ENCODE measurements at regions not wholly inside any gene's neighbourhood (a gene's known extent, or its start where the extent isn't known, plus 50 kb on each side); places are given as distances from the start of the nearest gene placed in this dataset.
"Not testable (repeated sequence)": the region's sequence is repeated elsewhere in the genome, so short reads cannot be mapped to it uniquely, and the experiment has no call there.

- TF ChIP-seq, protein P1, sequence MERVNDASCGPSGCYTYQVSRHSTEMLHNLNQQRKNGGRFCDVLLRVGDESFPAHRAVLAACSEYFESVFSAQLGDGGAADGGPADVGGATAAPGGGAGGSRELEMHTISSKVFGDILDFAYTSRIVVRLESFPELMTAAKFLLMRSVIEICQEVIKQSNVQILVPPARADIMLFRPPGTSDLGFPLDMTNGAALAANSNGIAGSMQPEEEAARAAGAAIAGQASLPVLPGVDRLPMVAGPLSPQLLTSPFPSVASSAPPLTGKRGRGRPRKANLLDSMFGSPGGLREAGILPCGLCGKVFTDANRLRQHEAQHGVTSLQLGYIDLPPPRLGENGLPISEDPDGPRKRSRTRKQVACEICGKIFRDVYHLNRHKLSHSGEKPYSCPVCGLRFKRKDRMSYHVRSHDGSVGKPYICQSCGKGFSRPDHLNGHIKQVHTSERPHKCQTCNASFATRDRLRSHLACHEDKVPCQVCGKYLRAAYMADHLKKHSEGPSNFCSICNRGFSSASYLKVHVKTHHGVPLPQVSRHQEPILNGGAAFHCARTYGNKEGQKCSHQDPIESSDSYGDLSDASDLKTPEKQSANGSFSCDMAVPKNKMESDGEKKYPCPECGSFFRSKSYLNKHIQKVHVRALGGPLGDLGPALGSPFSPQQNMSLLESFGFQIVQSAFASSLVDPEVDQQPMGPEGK (CRISPR knock-in tag; IDR thresholded peaks at IDR 0.05; ENCODE audit: borderline replicate concordance) = not testable (repeated sequence)
- not testable (repeated sequence) for TF ChIP-seq OSR1 (CRISPR knock-in tag; IDR thresholded peaks at IDR 0.05); ARNTL (CRISPR knock-in tag; IDR thresholded peaks at IDR 0.05; ENCODE audit: borderline replicate concordance, low read depth); ZFP30 (CRISPR knock-in tag; IDR thresholded peaks at IDR 0.05); CSDC2 (CRISPR knock-in tag; IDR thresholded peaks at IDR 0.05); PPARA (CRISPR knock-in tag; IDR thresholded peaks at IDR 0.05; ENCODE audit: borderline replicate concordance)
- TF ChIP-seq, protein P2, sequence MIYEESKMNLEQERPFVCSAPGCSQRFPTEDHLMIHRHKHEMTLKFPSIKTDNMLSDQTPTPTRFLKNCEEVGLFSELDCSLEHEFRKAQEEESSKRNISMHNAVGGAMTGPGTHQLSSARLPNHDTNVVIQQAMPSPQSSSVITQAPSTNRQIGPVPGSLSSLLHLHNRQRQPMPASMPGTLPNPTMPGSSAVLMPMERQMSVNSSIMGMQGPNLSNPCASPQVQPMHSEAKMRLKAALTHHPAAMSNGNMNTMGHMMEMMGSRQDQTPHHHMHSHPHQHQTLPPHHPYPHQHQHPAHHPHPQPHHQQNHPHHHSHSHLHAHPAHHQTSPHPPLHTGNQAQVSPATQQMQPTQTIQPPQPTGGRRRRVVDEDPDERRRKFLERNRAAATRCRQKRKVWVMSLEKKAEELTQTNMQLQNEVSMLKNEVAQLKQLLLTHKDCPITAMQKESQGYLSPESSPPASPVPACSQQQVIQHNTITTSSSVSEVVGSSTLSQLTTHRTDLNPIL (CRISPR knock-in tag; IDR thresholded peaks at IDR 0.05; ENCODE audit: low read depth) = not testable (repeated sequence)
These were observed 62.3 kb upstream of the CNTLN start for GRCh38 chr9:17072563-17072962.
